ENCODE measurements at regions not wholly inside any gene's neighbourhood (a gene's known extent, or its start where the extent isn't known, plus 50 kb on each side); places are given as distances from the start of the nearest gene placed in this dataset.

- no peak for DNase-seq (ENCODE audit: low read depth in 1 of 2, low spot score in 2 of 2)
- Histone ChIP-seq H3K27me3 (replicated peaks) (peaks cover 4% of the 10 kb centered on the region; the same call in 1 of the 2 replicates), H3K4me3 (no peak overlapping the region), H3K4me1 (replicated peaks) (no peaks in the 10 kb centered on the region), H3K27ac (no peak overlapping the region), H3K9me3 (replicated peaks) (no peaks in the 10 kb centered on the region), H3K36me3 (no peaks in the 10 kb centered on the region)
Measured at GRCh38 chr1:17927952-17928351, 172.8 kb downstream of the ACTL8 start.

GRCh38 chr1:17929224-17929623, 174.1 kb downstream of the ACTL8 start:
- Histone ChIP-seq H3K27me3 (replicated peaks) (peaks cover 4% of the 10 kb centered on the region; the same call in 1 of the 2 replicates), H3K4me1 (replicated peaks) (no peaks in the 10 kb centered on the region), H3K4me3 (no peak overlapping the region), H3K27ac (no peak overlapping the region), H3K36me3 (no peaks in the 10 kb centered on the region), H3K9me3 (replicated peaks) (no peaks in the 10 kb centered on the region)
- DNase-seq (ENCODE audit: low read depth in 1 of 2, low spot score in 2 of 2): no peak

GRCh38 chr1:17930635-17931034, 175.5 kb downstream of the ACTL8 start:
- no peaks in the 10 kb centered on the region for H3K4me1 ChIP-seq (replicated peaks)
- H3K36me3 ChIP-seq: no peaks in the 10 kb centered on the region
- H3K9me3 ChIP-seq (replicated peaks): no peaks in the 10 kb centered on the region
- H3K4me3 ChIP-seq: no peak overlapping the region
- DNase-seq (ENCODE audit: low read depth in 1 of 2, low spot score in 2 of 2): no peak
- peaks cover 4% of the 10 kb centered on the region; the same call in 1 of the 2 replicates for H3K27me3 ChIP-seq (replicated peaks)
- no peak overlapping the region for H3K27ac ChIP-seq

- peaks cover 7% of the 10 kb centered on the region; the same call in 1 of the 2 replicates for H3K27me3 ChIP-seq (replicated peaks)
- H3K4me1 ChIP-seq (replicated peaks): no peaks in the 10 kb centered on the region
- DNase-seq (ENCODE audit: low read depth in 1 of 2, low spot score in 2 of 2): no peak
- no peaks in the 10 kb centered on the region for H3K36me3 ChIP-seq
- H3K9me3 ChIP-seq (replicated peaks): no peaks in the 10 kb centered on the region
- no peak overlapping the region for H3K4me3 ChIP-seq
- H3K27ac ChIP-seq: no peak overlapping the region
Measured at GRCh38 chr1:17932164-17932563, 175.4 kb upstream of the IGSF21 start.

- H3K36me3 ChIP-seq: no peaks in the 10 kb centered on the region
- H3K4me3 ChIP-seq: no peak overlapping the region
- no peaks in the 10 kb centered on the region for H3K9me3 ChIP-seq (replicated peaks)
- H3K4me1 ChIP-seq (replicated peaks): no peaks in the 10 kb centered on the region
- peaks cover 8% of the 10 kb centered on the region; the same call in 1 of the 2 replicates for H3K27me3 ChIP-seq (replicated peaks)
- no peak overlapping the region for H3K27ac ChIP-seq
- DNase-seq (ENCODE audit: low read depth in 1 of 2, low spot score in 2 of 2): no peak
Measured at GRCh38 chr1:17933501-17933900, 174.1 kb upstream of the IGSF21 start.

- Histone ChIP-seq H3K36me3 (no peaks in the 10 kb centered on the region), H3K27me3 (replicated peaks) (peaks cover 8% of the 10 kb centered on the region; the same call in 1 of the 2 replicates), H3K27ac (no peak overlapping the region), H3K4me1 (replicated peaks) (no peaks in the 10 kb centered on the region), H3K9me3 (replicated peaks) (no peaks in the 10 kb centered on the region), H3K4me3 (no peak overlapping the region)
- DNase-seq (ENCODE audit: low read depth in 1 of 2, low spot score in 2 of 2): no peak
Measured at GRCh38 chr1:17933971-17934370, 173.6 kb upstream of the IGSF21 start.

GRCh38 chr1:17935230-17935629, 172.4 kb upstream of the IGSF21 start:
- no peaks in the 10 kb centered on the region for H3K9me3 ChIP-seq (replicated peaks)
- no peak for DNase-seq (ENCODE audit: low read depth in 1 of 2, low spot score in 2 of 2)
- peaks cover 11% of the 10 kb centered on the region; the same call in 1 of the 2 replicates for H3K27me3 ChIP-seq (replicated peaks)
- no peak overlapping the region for H3K4me3 ChIP-seq
- H3K27ac ChIP-seq: no peak overlapping the region
- no peaks in the 10 kb centered on the region for H3K4me1 ChIP-seq (replicated peaks)
- H3K36me3 ChIP-seq: no peaks in the 10 kb centered on the region

- Histone ChIP-seq H3K27ac (no peak overlapping the region), H3K36me3 (no peaks in the 10 kb centered on the region), H3K9me3 (replicated peaks) (no peaks in the 10 kb centered on the region), H3K4me1 (replicated peaks) (no peaks in the 10 kb centered on the region), H3K4me3 (no peak overlapping the region), H3K27me3 (replicated peaks) (peaks cover 21% of the 10 kb centered on the region; the same call in 1 of the 2 replicates)
- no peak for DNase-seq (ENCODE audit: low read depth in 1 of 2, low spot score in 2 of 2)
Measured at GRCh38 chr1:17941431-17942189, 166.0 kb upstream of the IGSF21 start.

- DNase-seq (ENCODE audit: low read depth in 1 of 2, low spot score in 2 of 2): no peak
- Histone ChIP-seq H3K9me3 (replicated peaks) (no peaks in the 10 kb centered on the region), H3K36me3 (no peaks in the 10 kb centered on the region), H3K4me3 (no peak overlapping the region), H3K27me3 (replicated peaks) (peaks cover 21% of the 10 kb centered on the region), H3K27ac (no peak overlapping the region), H3K4me1 (replicated peaks) (no peaks in the 10 kb centered on the region)
Measured at GRCh38 chr1:17943506-17943905, 164.1 kb upstream of the IGSF21 start.

GRCh38 chr1:17944646-17945045, 163.0 kb upstream of the IGSF21 start:
- H3K4me3 ChIP-seq: no peak overlapping the region
- H3K4me1 ChIP-seq (replicated peaks): no peaks in the 10 kb centered on the region
- peaks cover 21% of the 10 kb centered on the region for H3K27me3 ChIP-seq (replicated peaks)
- DNase-seq (ENCODE audit: low read depth in 1 of 2, low spot score in 2 of 2): no peak
- H3K27ac ChIP-seq: no peak overlapping the region
- no peaks in the 10 kb centered on the region for H3K9me3 ChIP-seq (replicated peaks)
- no peaks in the 10 kb centered on the region for H3K36me3 ChIP-seq

GRCh38 chr1:17946434-17946833, 161.2 kb upstream of the IGSF21 start:
- no peaks in the 10 kb centered on the region for H3K4me1 ChIP-seq (replicated peaks)

GRCh38 chr1:17948594-17948993, 159.0 kb upstream of the IGSF21 start:
- H3K27me3 ChIP-seq (replicated peaks): peaks cover 15% of the 10 kb centered on the region

More at GRCh38 chr1:17946434-17946833, 161.2 kb upstream of the IGSF21 start:
- H3K27ac ChIP-seq: no peak overlapping the region
- H3K9me3 ChIP-seq (replicated peaks): no peaks in the 10 kb centered on the region
- no peak for DNase-seq (ENCODE audit: low read depth in 1 of 2, low spot score in 2 of 2)
- no peak overlapping the region for H3K4me3 ChIP-seq
- H3K27me3 ChIP-seq (replicated peaks): peaks cover 13% of the 10 kb centered on the region
- H3K36me3 ChIP-seq: no peaks in the 10 kb centered on the region

GRCh38 chr1:17949511-17949910, 158.1 kb upstream of the IGSF21 start:
- H3K4me1 ChIP-seq (replicated peaks): no peaks in the 10 kb centered on the region
- H3K27me3 ChIP-seq (replicated peaks): peaks cover 17% of the 10 kb centered on the region
- no peak overlapping the region for H3K27ac ChIP-seq
- H3K36me3 ChIP-seq: no peaks in the 10 kb centered on the region
- no peaks in the 10 kb centered on the region for H3K9me3 ChIP-seq (replicated peaks)
- no peak overlapping the region for H3K4me3 ChIP-seq
- no peak for DNase-seq (ENCODE audit: low read depth in 1 of 2, low spot score in 2 of 2)

More at GRCh38 chr1:17948594-17948993, 159.0 kb upstream of the IGSF21 start:
- H3K4me1 ChIP-seq (replicated peaks): no peaks in the 10 kb centered on the region
- H3K36me3 ChIP-seq: no peaks in the 10 kb centered on the region
- H3K9me3 ChIP-seq (replicated peaks): no peaks in the 10 kb centered on the region
- no peak for DNase-seq (ENCODE audit: low read depth in 1 of 2, low spot score in 2 of 2)
- no peak overlapping the region for H3K4me3 ChIP-seq
- H3K27ac ChIP-seq: no peak overlapping the region

GRCh38 chr1:17950728-17951127, 156.9 kb upstream of the IGSF21 start:
- H3K27ac ChIP-seq: no peak overlapping the region
- DNase-seq (ENCODE audit: low read depth in 1 of 2, low spot score in 2 of 2): no peak
- no peaks in the 10 kb centered on the region for H3K36me3 ChIP-seq
- H3K4me1 ChIP-seq (replicated peaks): no peaks in the 10 kb centered on the region
- peaks cover 20% of the 10 kb centered on the region for H3K27me3 ChIP-seq (replicated peaks)
- H3K4me3 ChIP-seq: no peak overlapping the region
- H3K9me3 ChIP-seq (replicated peaks): no peaks in the 10 kb centered on the region

Measured in SJSA1 (cell line).